GM12891 (cell line): ENCODE measurements at regions not wholly inside any gene's neighbourhood (a gene's known extent, or its start where the extent isn't known, plus 50 kb on each side); places are given as distances from the start of the nearest gene placed in this dataset.

Source experiments
- POLR2A ChIP-seq: IDR thresholded peaks from 2 replicates; pipeline ENCODE4 v1.6.1; 2011; ENCODE audit warnings: low read depth, low read length, control low read depth
- POLR2AphosphoS5 ChIP-seq: IDR thresholded peaks from 2 replicates; pipeline ENCODE4 v1.6.1; 2011; ENCODE audit warnings: low read depth, low read length, control low read depth
- TAF1 ChIP-seq: IDR thresholded peaks from 2 replicates; pipeline ENCODE4 v1.6.1; 2011; ENCODE audit warnings: low read depth, low read length, control low read depth

DNA sequence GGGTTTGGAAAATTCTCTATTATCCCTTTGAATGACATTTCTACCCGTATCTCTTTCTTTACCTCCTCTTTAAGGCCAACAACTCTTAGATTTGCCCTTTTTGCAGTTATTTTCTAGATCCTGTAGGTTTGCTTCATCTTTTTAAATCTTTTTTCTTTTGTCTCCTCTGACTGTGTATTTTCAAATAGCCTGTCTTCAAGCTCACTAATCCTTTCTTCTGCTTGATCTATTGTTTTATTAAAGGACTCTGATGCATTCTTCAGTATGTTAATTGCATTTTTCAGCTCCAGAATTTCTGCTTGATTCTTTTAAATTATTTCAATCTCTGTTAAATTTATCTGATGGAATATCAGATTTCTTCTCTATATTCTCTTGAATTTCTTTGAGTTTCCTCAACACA lies 324.3 kb downstream of the PLA2G4A start:
- no peak for TF ChIP-seq POLR2A
- TF ChIP-seq POLR2AphosphoS5 = no peak
- TF ChIP-seq TAF1 = no peak
